C4-2B (cell line): ENCODE measurements at regions not wholly inside any gene's neighbourhood (a gene's known extent, or its start where the extent isn't known, plus 50 kb on each side); places are given as distances from the start of the nearest gene placed in this dataset.

Experiments
- ZFX ChIP-seq: fragments of 450-650 bp; IDR thresholded peaks from 2 replicates; pipeline ENCODE4 v1.6.1; 2017
- TF ChIP-seq, protein P1 (sequence below): fragments of 450-650 bp; conservative IDR thresholded peaks from 2 replicates; pipeline ENCODE4 v1.5.1; 2017; ENCODE audit warnings: mild to moderate bottlenecking

DNA sequence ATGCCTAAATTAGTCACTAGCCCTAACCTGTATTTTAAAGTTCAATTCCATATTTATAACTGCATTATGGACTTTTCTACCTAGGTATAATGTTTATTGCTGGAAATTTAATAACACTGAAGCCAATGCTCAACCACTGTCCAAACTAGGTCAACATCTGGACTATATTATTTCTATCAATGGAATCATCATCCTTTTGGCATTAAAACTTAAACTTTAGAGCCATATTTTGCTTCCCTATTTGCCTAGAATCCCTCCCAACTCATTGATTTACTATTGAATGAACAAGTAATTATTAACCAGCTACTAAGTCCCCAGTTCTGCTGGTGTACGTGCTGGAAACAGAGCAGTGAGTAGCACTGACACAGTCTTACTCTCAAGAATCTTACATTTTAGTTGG lies 291.7 kb upstream of the SPTLC3 start:
- TF ChIP-seq, protein P1, sequence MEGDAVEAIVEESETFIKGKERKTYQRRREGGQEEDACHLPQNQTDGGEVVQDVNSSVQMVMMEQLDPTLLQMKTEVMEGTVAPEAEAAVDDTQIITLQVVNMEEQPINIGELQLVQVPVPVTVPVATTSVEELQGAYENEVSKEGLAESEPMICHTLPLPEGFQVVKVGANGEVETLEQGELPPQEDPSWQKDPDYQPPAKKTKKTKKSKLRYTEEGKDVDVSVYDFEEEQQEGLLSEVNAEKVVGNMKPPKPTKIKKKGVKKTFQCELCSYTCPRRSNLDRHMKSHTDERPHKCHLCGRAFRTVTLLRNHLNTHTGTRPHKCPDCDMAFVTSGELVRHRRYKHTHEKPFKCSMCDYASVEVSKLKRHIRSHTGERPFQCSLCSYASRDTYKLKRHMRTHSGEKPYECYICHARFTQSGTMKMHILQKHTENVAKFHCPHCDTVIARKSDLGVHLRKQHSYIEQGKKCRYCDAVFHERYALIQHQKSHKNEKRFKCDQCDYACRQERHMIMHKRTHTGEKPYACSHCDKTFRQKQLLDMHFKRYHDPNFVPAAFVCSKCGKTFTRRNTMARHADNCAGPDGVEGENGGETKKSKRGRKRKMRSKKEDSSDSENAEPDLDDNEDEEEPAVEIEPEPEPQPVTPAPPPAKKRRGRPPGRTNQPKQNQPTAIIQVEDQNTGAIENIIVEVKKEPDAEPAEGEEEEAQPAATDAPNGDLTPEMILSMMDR: no peak
- no peak for TF ChIP-seq ZFX
